Ovary (tissue), 3 donors: ENCODE measurements at regions not wholly inside any gene's neighbourhood (a gene's known extent, or its start where the extent isn't known, plus 50 kb on each side); places are given as distances from the start of the nearest gene placed in this dataset.

Source experiments
- POLR2A ChIP-seq: fragments of 450-650 bp; IDR thresholded peaks from one replicate; pipeline ENCODE4 v1.6.1; 2017; ENCODE audit warnings: antibody characterized with exemption, mild to moderate bottlenecking, moderate library complexity
- TF ChIP-seq, protein P1 (sequence below), 3 donors: fragments of 450-650 bp in 2 of 3; fragments of 200-600 bp in 1 of 3; IDR thresholded peaks; one replicate each; pipeline versions ENCODE4 v1.5.1 to v1.8.0; 2016 to 2022; ENCODE audit warnings: antibody characterized with exemption in 3 of 3, mild to moderate bottlenecking in 1 of 3
- donor health status: DM: no; HTN: no; CAD: no.

GRCh38 chr1:221794935-221795334 is 53.0 kb upstream of the DUSP10 start:
- TF ChIP-seq, protein P1, sequence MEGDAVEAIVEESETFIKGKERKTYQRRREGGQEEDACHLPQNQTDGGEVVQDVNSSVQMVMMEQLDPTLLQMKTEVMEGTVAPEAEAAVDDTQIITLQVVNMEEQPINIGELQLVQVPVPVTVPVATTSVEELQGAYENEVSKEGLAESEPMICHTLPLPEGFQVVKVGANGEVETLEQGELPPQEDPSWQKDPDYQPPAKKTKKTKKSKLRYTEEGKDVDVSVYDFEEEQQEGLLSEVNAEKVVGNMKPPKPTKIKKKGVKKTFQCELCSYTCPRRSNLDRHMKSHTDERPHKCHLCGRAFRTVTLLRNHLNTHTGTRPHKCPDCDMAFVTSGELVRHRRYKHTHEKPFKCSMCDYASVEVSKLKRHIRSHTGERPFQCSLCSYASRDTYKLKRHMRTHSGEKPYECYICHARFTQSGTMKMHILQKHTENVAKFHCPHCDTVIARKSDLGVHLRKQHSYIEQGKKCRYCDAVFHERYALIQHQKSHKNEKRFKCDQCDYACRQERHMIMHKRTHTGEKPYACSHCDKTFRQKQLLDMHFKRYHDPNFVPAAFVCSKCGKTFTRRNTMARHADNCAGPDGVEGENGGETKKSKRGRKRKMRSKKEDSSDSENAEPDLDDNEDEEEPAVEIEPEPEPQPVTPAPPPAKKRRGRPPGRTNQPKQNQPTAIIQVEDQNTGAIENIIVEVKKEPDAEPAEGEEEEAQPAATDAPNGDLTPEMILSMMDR (IDR thresholded peaks at IDR 0.05), result no peak
- TF ChIP-seq POLR2A, result no peak
